Fibroblast of villous mesenchyme (primary cell): ENCODE measurements at regions not wholly inside any gene's neighbourhood (a gene's known extent, or its start where the extent isn't known, plus 50 kb on each side); places are given as distances from the start of the nearest gene placed in this dataset.

ENCODE experiments used
- DNase-seq: peaks from one replicate; pipeline ENCODE4 v3.0.0-alpha.2; 2010; ENCODE audit warnings: low read depth
- H3K4me3 ChIP-seq: 2 replicates; pipeline ENCODE4 v1.5.1; 2011; ENCODE audit warnings: low read depth, mild to moderate bottlenecking, low read length
- CTCF ChIP-seq: IDR thresholded peaks from 2 replicates; pipeline ENCODE4 v1.5.1; 2012; ENCODE audit warnings: low read depth, mild to moderate bottlenecking, low read length; ENCODE audit not compliant: insufficient read depth

- no peak for DNase-seq
- no peak for TF ChIP-seq CTCF
These were observed 307.6 kb upstream of the PLXNA2 start for GRCh38 chr1:208551633-208552320.

GRCh38 chr1:208552928-208553327, 308.7 kb upstream of the PLXNA2 start:
- no peak overlapping the region for H3K4me3 ChIP-seq
- no peak for DNase-seq
- no peak for TF ChIP-seq CTCF

More at GRCh38 chr1:208551633-208552320, 307.6 kb upstream of the PLXNA2 start:
- no peak overlapping the region for H3K4me3 ChIP-seq

- no peak overlapping the region for H3K4me3 ChIP-seq
- no peak for DNase-seq
- TF ChIP-seq CTCF: no peak
These were observed 312.3 kb upstream of the PLXNA2 start for GRCh38 chr1:208556461-208556860.

- no peak for DNase-seq
- TF ChIP-seq CTCF: no peak
- no peak overlapping the region for H3K4me3 ChIP-seq
These were observed 313.0 kb upstream of the PLXNA2 start for GRCh38 chr1:208557046-208557722.

- DNase-seq: no peak
- no peak overlapping the region for H3K4me3 ChIP-seq
- TF ChIP-seq CTCF: no peak
These were observed 313.5 kb upstream of the PLXNA2 start for GRCh38 chr1:208557723-208558094.

GRCh38 chr1:208559597-208560329, 315.6 kb upstream of the PLXNA2 start:
- no peak for DNase-seq
- no peak overlapping the region for H3K4me3 ChIP-seq
- no peak for TF ChIP-seq CTCF
